BJ (cell line): ENCODE measurements at regions not wholly inside any gene's neighbourhood (a gene's known extent, or its start where the extent isn't known, plus 50 kb on each side); places are given as distances from the start of the nearest gene placed in this dataset.

ENCODE experiments used
- CTCF ChIA-PET: fragments of 350-600 bp; formaldehyde crosslinking; extraction: SDS; loops from one replicate; lab custom pipeline; 2021; ENCODE audit warnings: antibody characterized with exemption, inconsistent platforms; lab: Yijun Ruan, JAX
- POLR2A ChIA-PET: fragments of 300-600 bp; sonication (Branson Sonifier 250); formaldehyde crosslinking; extraction: SDS; loops from one replicate; lab custom pipeline; 2021; ENCODE audit warnings: antibody characterized with exemption; lab: Charles Lee
- DNase-seq: peaks from one replicate; pipeline ENCODE4 v3.0.0-alpha.2; 2011; ENCODE audit warnings: low read depth
- H3K27me3 ChIP-seq: 2 replicates; pipeline ENCODE4 v1.6.0; 2011; ENCODE audit warnings: low read length; ENCODE audit not compliant: control insufficient read depth, insufficient read depth
- H3K36me3 ChIP-seq: 2 replicates; pipeline ENCODE4 v1.5.1; 2011; ENCODE audit warnings: low read length; ENCODE audit not compliant: control insufficient read depth, insufficient read depth
- H3K4me3 ChIP-seq: 2 replicates; pipeline ENCODE4 v1.5.1; 2011; ENCODE audit warnings: low read depth, mild to moderate bottlenecking, control low read depth, low read length
- TF ChIP-seq, protein P1 (sequence below): IDR thresholded peaks from 2 replicates; pipeline ENCODE4 v1.5.1; 2011; ENCODE audit warnings: low read depth, mild to moderate bottlenecking, control low read depth, inconsistent platforms, low read length, moderate library complexity; ENCODE audit not compliant: insufficient read depth

DNA sequence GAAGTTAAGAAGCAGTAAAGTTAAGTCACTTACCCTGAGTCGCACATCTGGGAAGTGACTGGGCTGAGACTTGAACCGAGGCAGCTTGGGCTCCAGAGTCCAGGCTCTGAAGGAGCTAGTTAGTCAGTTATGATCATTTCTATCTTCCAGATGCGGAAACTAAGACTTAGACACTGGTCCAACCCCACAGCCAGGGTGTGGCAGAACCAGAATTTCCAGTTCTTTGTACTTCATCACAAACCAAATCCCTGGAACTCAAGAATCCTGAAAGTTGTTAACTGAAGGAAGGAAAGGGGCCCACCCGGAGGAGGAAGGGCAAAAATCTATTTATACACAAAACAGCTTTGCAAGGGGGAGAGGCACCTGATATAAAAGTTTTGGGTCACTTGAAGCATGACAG lies 389.9 kb downstream of the SHQ1 start:
- TF ChIP-seq, protein P1, sequence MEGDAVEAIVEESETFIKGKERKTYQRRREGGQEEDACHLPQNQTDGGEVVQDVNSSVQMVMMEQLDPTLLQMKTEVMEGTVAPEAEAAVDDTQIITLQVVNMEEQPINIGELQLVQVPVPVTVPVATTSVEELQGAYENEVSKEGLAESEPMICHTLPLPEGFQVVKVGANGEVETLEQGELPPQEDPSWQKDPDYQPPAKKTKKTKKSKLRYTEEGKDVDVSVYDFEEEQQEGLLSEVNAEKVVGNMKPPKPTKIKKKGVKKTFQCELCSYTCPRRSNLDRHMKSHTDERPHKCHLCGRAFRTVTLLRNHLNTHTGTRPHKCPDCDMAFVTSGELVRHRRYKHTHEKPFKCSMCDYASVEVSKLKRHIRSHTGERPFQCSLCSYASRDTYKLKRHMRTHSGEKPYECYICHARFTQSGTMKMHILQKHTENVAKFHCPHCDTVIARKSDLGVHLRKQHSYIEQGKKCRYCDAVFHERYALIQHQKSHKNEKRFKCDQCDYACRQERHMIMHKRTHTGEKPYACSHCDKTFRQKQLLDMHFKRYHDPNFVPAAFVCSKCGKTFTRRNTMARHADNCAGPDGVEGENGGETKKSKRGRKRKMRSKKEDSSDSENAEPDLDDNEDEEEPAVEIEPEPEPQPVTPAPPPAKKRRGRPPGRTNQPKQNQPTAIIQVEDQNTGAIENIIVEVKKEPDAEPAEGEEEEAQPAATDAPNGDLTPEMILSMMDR: no peak
- no peak for DNase-seq
- Histone ChIP-seq H3K27me3 (peaks cover 15% of the 10 kb centered on the region), H3K36me3 (no peaks in the 10 kb centered on the region), H3K4me3 (no peak overlapping the region)
- CTCF ChIA-PET: interaction anchor here (1.2 kb wide), 1 partner anchor 29 kb away, joined by 3 read pairs; no protein-coding TSS in a partner anchor
- POLR2A ChIA-PET: no interaction called here

DNA sequence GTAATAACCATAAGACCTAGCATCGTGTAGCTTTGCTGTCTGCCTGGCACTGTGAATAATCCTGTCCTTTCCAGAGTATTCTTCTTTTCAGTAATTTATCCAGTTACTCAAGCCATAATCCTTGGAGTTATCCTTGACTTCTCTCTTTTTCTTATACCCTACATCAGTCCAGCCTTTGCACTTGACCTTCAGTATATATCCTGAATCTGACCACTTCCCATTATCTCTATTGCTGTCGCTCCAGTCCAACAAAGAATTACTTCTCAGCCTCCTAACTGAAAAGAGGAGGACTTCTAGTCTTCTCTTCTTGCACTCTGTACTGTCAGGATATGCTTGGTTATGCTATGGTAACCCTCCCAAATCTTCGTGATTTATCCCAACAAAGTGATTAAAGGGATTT lies 393.8 kb downstream of the SHQ1 start:
- no peak overlapping the region for H3K4me3 ChIP-seq
- H3K36me3 ChIP-seq: no peaks in the 10 kb centered on the region
- TF ChIP-seq, protein P1: no peak
- DNase-seq: no peak
- POLR2A ChIA-PET: no interaction called here
- peaks cover 15% of the 10 kb centered on the region for H3K27me3 ChIP-seq
- CTCF ChIA-PET: no interaction called here

DNA sequence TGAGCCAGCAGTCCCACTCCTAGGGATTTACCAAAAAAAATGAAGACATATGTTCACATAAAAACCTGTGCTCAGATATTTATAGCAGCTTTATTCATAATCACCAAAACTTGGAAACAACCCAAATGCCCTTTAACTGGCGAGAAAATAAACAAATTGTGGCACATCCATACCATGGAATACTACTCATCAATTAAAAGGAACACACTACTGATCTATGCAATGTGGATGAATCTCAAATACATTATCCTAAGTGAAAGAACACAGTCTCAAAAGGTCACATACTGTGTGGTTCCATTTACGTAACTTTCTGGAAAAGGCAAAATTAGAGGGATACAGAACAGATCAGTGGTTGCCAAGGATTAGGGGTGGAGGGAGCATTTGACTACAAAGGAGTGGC lies 394.5 kb downstream of the SHQ1 start:
- TF ChIP-seq, protein P1: no peak
- no peak overlapping the region for H3K4me3 ChIP-seq
- peaks cover 12% of the 10 kb centered on the region for H3K27me3 ChIP-seq
- no peaks in the 10 kb centered on the region for H3K36me3 ChIP-seq
- POLR2A ChIA-PET: no interaction called here
- no peak for DNase-seq
- CTCF ChIA-PET: no interaction called here

DNA sequence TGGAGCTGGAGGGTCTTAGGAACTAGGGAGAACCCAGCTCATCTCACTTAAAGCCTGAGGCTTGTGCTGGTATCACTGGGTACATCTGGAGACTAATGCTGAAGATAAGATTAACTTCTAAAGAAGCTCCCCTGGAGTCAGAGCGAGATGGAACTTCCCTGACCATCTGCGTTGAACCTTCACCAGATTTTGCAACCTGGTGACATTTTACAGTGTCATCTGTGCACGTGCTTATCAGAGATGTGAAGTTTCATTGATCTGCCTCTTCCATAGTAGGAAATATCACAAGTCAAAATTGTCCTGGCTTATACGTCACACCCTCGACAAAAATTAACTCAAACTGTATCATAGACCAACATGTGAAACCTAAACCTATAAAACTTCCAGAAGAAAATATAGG lies 395.5 kb downstream of the SHQ1 start:
- ChIA-PET CTCF (no interaction called here), POLR2A (no interaction called here)
- DNase-seq: no peak

DNA sequence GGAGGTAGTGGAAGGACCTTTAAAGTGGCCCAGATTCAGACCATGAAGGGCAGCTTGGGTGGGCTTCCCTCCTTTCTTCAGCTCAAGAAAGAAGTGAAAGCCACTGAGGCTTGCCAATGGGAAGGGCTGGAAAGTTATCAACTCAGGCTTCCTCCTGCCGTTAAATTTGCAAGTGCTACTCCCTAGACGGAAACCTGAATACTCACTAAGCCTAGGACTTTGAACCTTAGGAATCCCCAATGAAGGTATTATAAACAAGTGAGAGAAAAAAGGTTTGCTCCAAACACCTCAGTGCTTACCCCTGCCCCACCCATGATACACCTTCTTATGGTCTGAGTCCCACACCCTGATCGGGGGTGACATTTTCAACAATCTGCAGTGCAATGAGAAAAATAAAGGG lies 396.4 kb downstream of the SHQ1 start:
- POLR2A ChIA-PET: no interaction called here
- Histone ChIP-seq H3K36me3 (no peaks in the 10 kb centered on the region), H3K27me3 (peaks cover 11% of the 10 kb centered on the region), H3K4me3 (no peak overlapping the region)
- CTCF ChIA-PET: no interaction called here
- TF ChIP-seq, protein P1: no peak
- DNase-seq: no peak

More for the DNA sequence above, 395.5 kb downstream of the SHQ1 start:
- TF ChIP-seq, protein P1: no peak
- no peaks in the 10 kb centered on the region for H3K36me3 ChIP-seq
- no peak overlapping the region for H3K4me3 ChIP-seq
- peaks cover 11% of the 10 kb centered on the region for H3K27me3 ChIP-seq
